GM10248 (cell line): ENCODE measurements at regions not wholly inside any gene's neighbourhood (a gene's known extent, or its start where the extent isn't known, plus 50 kb on each side); places are given as distances from the start of the nearest gene placed in this dataset.

ENCODE experiments used
- CTCF ChIA-PET: fragments of 300-600 bp; sonication (Branson Sonifier 250); formaldehyde crosslinking; extraction: SDS; loops from one replicate; lab custom pipeline; 2021; ENCODE audit warnings: antibody characterized with exemption; lab: Yijun Ruan, JAX
- POLR2A ChIA-PET: fragments of 350-650 bp; sonication (Branson Sonifier 250); formaldehyde crosslinking; extraction: SDS; loops from one replicate; lab custom pipeline; 2020; ENCODE audit warnings: antibody characterized with exemption; lab: Yijun Ruan, JAX
- DNase-seq: peaks from one replicate; pipeline ENCODE4 v3.0.0; 2012; ENCODE audit errors: extremely low spot score
- TF ChIP-seq, protein P1 (sequence below): IDR thresholded peaks from 2 replicates; pipeline ENCODE4 v1.5.1; 2012; ENCODE audit warnings: mild to moderate bottlenecking, low read depth; ENCODE audit errors: extremely low read depth, missing control alignments, control extremely low read depth

DNA sequence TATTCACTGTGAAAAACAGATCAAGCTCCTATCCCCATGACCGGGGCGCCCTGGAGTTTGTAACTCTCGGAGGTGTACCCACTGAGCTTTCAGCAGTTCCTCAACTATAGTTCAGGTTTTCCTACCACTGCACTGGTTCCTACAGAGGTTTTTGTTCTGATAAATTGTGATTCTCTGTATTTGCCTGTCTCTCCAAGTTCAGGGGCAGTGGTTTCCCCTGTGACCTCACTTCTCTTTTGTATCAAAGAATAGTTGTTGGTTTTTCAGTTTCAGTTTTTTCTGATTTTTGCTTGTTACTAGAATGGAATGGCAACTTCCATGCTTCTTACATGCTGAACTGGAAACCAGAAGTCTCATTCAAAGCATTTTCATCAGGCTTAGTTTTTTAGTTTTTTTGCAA is 56.8 kb upstream of the PLS3 start:
- POLR2A ChIA-PET, result no interaction called here
- TF ChIP-seq, protein P1, sequence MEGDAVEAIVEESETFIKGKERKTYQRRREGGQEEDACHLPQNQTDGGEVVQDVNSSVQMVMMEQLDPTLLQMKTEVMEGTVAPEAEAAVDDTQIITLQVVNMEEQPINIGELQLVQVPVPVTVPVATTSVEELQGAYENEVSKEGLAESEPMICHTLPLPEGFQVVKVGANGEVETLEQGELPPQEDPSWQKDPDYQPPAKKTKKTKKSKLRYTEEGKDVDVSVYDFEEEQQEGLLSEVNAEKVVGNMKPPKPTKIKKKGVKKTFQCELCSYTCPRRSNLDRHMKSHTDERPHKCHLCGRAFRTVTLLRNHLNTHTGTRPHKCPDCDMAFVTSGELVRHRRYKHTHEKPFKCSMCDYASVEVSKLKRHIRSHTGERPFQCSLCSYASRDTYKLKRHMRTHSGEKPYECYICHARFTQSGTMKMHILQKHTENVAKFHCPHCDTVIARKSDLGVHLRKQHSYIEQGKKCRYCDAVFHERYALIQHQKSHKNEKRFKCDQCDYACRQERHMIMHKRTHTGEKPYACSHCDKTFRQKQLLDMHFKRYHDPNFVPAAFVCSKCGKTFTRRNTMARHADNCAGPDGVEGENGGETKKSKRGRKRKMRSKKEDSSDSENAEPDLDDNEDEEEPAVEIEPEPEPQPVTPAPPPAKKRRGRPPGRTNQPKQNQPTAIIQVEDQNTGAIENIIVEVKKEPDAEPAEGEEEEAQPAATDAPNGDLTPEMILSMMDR, result no peak

More for the DNA sequence above, 56.8 kb upstream of the PLS3 start:
- CTCF ChIA-PET, result no interaction called here
- DNase-seq, result no peak
